GM12874 (cell line): ENCODE measurements at regions not wholly inside any gene's neighbourhood (a gene's known extent, or its start where the extent isn't known, plus 50 kb on each side); places are given as distances from the start of the nearest gene placed in this dataset.

Experiments
- CTCF ChIP-seq: IDR thresholded peaks from 2 replicates; pipeline ENCODE4 v1.5.1; 2011; ENCODE audit warnings: low read depth, mild to moderate bottlenecking, control low read depth, low read length, moderate library complexity; ENCODE audit not compliant: insufficient read depth

GRCh38 chr12:28709986-28710685 lies 438.9 kb upstream of the FAR2 start:
- no peak for TF ChIP-seq CTCF

GRCh38 chr12:28710882-28711281 lies 438.2 kb upstream of the FAR2 start:
- TF ChIP-seq CTCF: no peak

GRCh38 chr12:28711421-28711820 lies 437.7 kb upstream of the FAR2 start:
- TF ChIP-seq CTCF: no peak

GRCh38 chr12:28742791-28743190 lies 406.3 kb upstream of the FAR2 start:
- no peak for TF ChIP-seq CTCF

- TF ChIP-seq CTCF: no peak
These were observed 402.2 kb upstream of the FAR2 start for GRCh38 chr12:28746734-28747325.

- no peak for TF ChIP-seq CTCF
These were observed 398.0 kb upstream of the FAR2 start for GRCh38 chr12:28750946-28751685.

GRCh38 chr12:28755027-28755426 lies 394.1 kb upstream of the FAR2 start:
- no peak for TF ChIP-seq CTCF
